Esophagus muscularis mucosa (tissue), 3 donors: ENCODE measurements at regions not wholly inside any gene's neighbourhood (a gene's known extent, or its start where the extent isn't known, plus 50 kb on each side); places are given as distances from the start of the nearest gene placed in this dataset.
"Not testable (repeated sequence)": the region's sequence is repeated elsewhere in the genome, so short reads cannot be mapped to it uniquely, and the experiment has no call there.

Experiments used
- POLR2A ChIP-seq: fragments of 450-650 bp; IDR thresholded peaks from one replicate; pipeline ENCODE4 v1.6.1; 2017; ENCODE audit warnings: antibody characterized with exemption, moderate library complexity, mild to moderate bottlenecking, low read depth
- POLR2AphosphoS5 ChIP-seq, 2 donors: sonication (generic); formaldehyde crosslinking; IDR thresholded peaks; one replicate each; pipeline ENCODE4 v1.6.1; 2017; ENCODE audit warnings: antibody characterized with exemption in 2 of 2
- TF ChIP-seq, protein P1 (sequence below), 3 experiments: fragments of 200-600 bp in 2 of 3; fragments of 450-650 bp in 1 of 3; sonication (generic) in 2 of 3; IDR thresholded peaks; one replicate each; pipeline ENCODE4 v1.5.1; 2017 to 2019; ENCODE audit warnings: antibody characterized with exemption in 3 of 3, mild to moderate bottlenecking in 2 of 3, moderate library complexity in 1 of 3

GRCh38 chr11:50348018-50348417 is 315.3 kb downstream of the OR4C45 start:
- TF ChIP-seq POLR2AphosphoS5 (IDR thresholded peaks at IDR 0.05); POLR2A: not testable (repeated sequence)
- TF ChIP-seq, protein P1, sequence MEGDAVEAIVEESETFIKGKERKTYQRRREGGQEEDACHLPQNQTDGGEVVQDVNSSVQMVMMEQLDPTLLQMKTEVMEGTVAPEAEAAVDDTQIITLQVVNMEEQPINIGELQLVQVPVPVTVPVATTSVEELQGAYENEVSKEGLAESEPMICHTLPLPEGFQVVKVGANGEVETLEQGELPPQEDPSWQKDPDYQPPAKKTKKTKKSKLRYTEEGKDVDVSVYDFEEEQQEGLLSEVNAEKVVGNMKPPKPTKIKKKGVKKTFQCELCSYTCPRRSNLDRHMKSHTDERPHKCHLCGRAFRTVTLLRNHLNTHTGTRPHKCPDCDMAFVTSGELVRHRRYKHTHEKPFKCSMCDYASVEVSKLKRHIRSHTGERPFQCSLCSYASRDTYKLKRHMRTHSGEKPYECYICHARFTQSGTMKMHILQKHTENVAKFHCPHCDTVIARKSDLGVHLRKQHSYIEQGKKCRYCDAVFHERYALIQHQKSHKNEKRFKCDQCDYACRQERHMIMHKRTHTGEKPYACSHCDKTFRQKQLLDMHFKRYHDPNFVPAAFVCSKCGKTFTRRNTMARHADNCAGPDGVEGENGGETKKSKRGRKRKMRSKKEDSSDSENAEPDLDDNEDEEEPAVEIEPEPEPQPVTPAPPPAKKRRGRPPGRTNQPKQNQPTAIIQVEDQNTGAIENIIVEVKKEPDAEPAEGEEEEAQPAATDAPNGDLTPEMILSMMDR (IDR thresholded peaks at IDR 0.05): not testable (repeated sequence)
